ENCODE measurements at regions not wholly inside any gene's neighbourhood (a gene's known extent, or its start where the extent isn't known, plus 50 kb on each side); places are given as distances from the start of the nearest gene placed in this dataset.

DNA sequence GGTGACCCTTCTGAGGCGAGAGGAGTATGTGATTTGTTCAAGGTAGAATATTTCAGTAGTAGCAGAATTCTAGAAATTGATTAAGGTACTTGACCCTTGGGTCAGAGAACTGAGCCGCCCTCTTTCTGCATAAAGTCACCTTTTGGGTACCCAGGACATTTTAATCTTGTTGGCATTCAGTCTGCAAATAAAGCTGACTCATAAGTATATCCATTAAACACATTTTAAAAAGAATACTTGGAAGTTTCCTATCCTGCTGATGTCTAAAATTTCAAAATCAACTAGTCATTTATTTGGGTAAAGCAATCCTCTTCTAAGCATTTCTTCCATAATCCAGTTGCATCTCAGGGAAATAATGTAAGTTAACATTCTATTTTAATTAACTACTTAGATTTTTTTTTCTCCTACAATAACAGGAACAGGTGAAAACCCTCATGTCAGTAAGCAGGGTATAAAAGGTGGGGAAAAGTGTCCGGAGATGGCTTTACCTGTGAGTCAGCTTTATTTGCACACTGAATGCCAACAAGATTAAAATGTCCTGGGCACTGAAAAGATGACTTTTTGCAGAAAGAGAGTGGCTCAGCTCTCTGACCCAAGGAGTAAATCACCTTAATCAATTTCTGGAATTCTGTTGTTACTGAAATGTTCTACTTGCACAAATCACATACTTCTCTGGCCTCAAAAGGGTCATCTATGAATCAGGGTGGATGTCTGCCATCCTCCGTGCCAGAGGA is 78.7 kb upstream of the ITGA6 start:
- TF ChIP-seq, protein P1, sequence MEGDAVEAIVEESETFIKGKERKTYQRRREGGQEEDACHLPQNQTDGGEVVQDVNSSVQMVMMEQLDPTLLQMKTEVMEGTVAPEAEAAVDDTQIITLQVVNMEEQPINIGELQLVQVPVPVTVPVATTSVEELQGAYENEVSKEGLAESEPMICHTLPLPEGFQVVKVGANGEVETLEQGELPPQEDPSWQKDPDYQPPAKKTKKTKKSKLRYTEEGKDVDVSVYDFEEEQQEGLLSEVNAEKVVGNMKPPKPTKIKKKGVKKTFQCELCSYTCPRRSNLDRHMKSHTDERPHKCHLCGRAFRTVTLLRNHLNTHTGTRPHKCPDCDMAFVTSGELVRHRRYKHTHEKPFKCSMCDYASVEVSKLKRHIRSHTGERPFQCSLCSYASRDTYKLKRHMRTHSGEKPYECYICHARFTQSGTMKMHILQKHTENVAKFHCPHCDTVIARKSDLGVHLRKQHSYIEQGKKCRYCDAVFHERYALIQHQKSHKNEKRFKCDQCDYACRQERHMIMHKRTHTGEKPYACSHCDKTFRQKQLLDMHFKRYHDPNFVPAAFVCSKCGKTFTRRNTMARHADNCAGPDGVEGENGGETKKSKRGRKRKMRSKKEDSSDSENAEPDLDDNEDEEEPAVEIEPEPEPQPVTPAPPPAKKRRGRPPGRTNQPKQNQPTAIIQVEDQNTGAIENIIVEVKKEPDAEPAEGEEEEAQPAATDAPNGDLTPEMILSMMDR (conservative IDR thresholded peaks at IDR 0.05; ENCODE audit: low read depth, low read length): no peak

DNA sequence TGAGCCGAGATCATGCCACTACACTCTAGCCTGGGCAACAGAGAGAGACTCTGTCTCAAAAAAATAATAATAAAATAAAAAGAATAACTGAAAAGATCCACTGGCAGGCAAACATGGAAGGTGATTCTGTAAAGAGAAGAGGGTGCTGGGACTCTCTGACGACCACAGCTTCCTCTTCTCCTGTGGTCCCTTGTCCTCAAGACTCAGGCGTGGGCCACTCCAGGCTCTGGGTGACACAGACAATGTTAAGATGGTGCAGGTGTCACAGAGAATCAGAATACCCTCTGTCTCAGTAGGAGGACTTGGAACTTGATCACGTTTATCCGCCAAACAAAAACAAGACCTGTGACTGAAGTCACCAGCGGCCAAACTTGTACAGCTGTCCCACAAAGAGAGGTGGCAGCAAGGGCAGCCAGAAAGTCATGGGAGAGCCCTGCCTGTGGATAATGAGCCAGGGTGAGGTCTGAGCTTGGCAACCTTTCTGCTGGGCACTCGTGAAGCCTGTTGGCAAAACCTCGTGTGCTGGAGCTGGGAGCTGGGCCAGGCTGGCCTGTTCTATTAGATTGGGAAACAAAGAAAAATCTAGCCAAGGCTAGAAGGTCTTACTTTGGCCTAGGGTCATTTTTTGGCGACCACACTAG is 76.4 kb upstream of the ITGA6 start:
- DNase-seq (ENCODE audit: low read depth): no peak
- TF ChIP-seq, protein P1 (conservative IDR thresholded peaks at IDR 0.05; ENCODE audit: low read depth, low read length): no peak

More for the DNA sequence above, 78.7 kb upstream of the ITGA6 start:
- H3K4me3 ChIP-seq (ENCODE audit: low read depth, low read length): no peak overlapping the region
- no peak for DNase-seq (ENCODE audit: low read depth)

DNA sequence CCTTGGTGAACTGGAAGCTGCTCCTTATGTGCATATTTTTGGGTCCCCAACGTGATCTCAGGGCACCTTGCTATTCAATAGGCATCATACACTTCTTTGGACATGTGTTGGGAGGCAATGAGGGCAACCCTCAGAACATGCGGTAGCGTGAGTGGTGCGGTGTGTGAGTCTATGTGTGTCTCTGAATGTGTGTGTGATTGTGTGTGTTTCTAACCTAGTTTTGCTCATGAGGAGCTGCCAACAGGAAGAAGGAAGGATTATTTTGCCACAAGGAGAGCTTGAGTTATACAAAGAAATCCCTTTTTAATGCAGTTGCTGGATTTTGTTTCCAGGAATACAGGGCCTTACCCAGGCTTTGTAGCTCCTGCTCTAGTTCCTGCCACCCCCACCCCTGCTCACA is 75.8 kb upstream of the ITGA6 start:
- TF ChIP-seq, protein P1 (conservative IDR thresholded peaks at IDR 0.05; ENCODE audit: low read depth, low read length): no peak
- no peak for DNase-seq (ENCODE audit: low read depth)
- H3K4me3 ChIP-seq (ENCODE audit: low read depth, low read length): no peak overlapping the region

More for the DNA sequence above, 76.4 kb upstream of the ITGA6 start:
- H3K4me3 ChIP-seq (ENCODE audit: low read depth, low read length): no peak overlapping the region

DNA sequence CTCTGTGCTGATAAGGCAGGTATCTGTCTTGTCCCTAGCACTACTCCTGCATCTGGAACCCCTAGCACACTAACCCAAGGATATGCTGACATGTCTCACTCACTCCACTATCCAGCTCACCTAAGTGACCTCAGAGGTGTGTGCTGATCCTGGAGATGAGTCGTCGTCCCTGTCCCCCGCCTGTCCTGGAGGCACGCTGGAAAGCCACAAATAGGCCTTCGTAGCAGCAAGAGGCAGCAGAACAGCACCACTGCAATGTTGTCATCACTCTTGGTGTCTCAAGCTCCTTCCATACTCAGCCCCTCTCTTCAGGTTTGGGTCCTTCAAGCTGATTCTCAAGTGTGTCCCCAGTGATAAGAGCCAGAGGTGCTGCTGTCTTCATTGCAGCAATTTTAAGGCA is 73.0 kb upstream of the ITGA6 start:
- TF ChIP-seq, protein P1 (conservative IDR thresholded peaks at IDR 0.05; ENCODE audit: low read depth, low read length): no peak
- DNase-seq (ENCODE audit: low read depth): no peak
- H3K4me3 ChIP-seq (ENCODE audit: low read depth, low read length): no peak overlapping the region

DNA sequence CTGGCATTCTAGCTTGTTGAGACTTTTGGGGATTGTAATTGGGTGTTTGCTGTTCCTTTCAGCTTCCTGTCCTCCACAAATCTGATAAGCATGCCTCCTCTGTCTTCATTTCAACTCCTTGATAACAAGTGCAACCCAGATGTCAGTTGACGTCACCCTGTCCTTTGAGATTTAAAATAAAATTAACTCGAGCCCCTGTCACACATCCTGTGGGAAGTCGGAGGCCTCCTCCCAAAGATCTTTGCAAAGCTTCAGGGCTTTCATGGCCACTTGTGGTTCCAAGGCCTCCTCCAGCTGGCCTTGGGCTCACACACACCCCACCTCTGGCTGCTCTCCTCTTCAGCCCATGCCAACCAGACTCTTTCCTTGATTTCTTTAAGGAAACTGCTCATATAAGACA is 69.9 kb upstream of the ITGA6 start:
- no peak for DNase-seq (ENCODE audit: low read depth)
- no peak overlapping the region for H3K4me3 ChIP-seq (ENCODE audit: low read depth, low read length)
- TF ChIP-seq, protein P1 (conservative IDR thresholded peaks at IDR 0.05; ENCODE audit: low read depth, low read length): no peak

DNA sequence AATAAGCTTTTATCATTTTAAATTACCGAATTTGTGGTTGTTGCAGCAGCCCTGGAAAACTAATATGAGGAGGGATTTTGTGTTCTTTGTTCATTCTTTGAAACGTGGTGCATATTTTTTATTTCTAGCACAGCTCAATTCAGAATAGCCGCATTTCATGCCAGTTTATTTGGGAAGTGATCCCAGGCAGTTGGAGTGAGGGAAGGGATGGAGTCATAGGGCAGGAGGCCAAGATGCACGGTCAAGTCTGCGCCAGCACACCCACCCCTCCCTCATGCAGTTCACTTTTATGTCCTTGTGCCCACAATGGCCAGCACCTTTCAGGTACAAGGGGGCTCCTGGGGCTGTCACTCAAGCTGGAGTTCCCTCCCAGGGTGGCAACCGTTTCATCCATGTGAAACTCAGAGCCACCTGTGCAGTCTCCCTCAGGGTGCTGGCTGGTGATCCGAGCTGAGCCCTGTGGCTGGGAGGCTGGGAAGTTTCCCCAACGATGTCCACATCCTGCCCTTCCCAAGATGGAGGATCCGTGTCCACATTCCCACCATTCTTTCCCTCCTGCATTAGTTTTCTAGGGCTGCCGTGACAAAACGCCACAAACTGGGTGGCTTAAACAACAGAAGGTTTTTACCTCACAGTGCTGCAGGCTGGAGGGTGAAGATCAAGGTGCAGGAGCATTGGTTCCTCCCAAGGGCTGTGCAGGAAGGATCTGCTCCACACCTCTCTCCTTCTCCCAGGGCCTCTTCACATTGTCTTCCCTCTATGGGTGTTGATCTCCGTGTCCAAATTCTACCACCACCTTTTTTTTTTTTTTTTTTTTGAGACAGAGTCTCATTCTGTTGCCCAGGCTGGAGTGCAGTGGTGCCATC is 68.5 kb upstream of the ITGA6 start:
- no peak overlapping the region for H3K4me3 ChIP-seq (ENCODE audit: low read depth, low read length)
- TF ChIP-seq, protein P1 (conservative IDR thresholded peaks at IDR 0.05; ENCODE audit: low read depth, low read length): no peak
- no peak for DNase-seq (ENCODE audit: low read depth)
